Testis (tissue), 2 donors: ENCODE measurements at regions not wholly inside any gene's neighbourhood (a gene's known extent, or its start where the extent isn't known, plus 50 kb on each side); places are given as distances from the start of the nearest gene placed in this dataset.
A peak's percentile ranks its signal among the peaks of the same experiment; 100 is the strongest.

Experiments
- DNase-seq: peaks from one replicate; pipeline ENCODE4 v3.0.0-alpha.2; 2019
- H3K27ac ChIP-seq, 2 donors: fragments of 200-600 bp; sonication (generic); one replicate each; pipeline ENCODE4 v1.5.1; 2019
- H3K27me3 ChIP-seq: fragments of 200-600 bp; sonication (generic); one replicate; pipeline ENCODE4 v1.5.1; 2019
- H3K36me3 ChIP-seq: fragments of 200-600 bp; sonication (generic); one replicate; pipeline ENCODE4 v1.5.1; 2017; ENCODE audit warnings: low read depth; ENCODE audit errors: missing control alignments
- H3K4me1 ChIP-seq: fragments of 200-600 bp; sonication (generic); one replicate; pipeline ENCODE4 v1.5.1; 2019
- H3K4me3 ChIP-seq, 2 donors: fragments of 200-600 bp; sonication (generic); one replicate each; pipeline ENCODE4 v1.5.1; 2017 to 2019
- H3K9me3 ChIP-seq: fragments of 200-600 bp; sonication (generic); one replicate; pipeline ENCODE4 v1.5.1; 2017
- POLR2A ChIP-seq: fragments of 450-650 bp; IDR thresholded peaks from one replicate; pipeline ENCODE4 v1.6.1; 2017; ENCODE audit warnings: antibody characterized with exemption, mild to moderate bottlenecking, moderate library complexity
- WGBS, 2 donors: methylation state at CpG; one replicate each; pipeline ENCODE4 v1.1.5; 2018; 5-methylcytosine and 5-hydroxymethylcytosine counted together
- intact Hi-C: fragments of 100-400 bp; cut with DNase I; formaldehyde crosslinking; loops from one replicate; pipeline ENCODE4 v1.15.1; 2023; ENCODE audit warnings: low total_unique reads
- TF ChIP-seq, protein P1 (sequence below), 3 experiments: fragments of 450-650 bp in 2 of 3; fragments of 200-600 bp in 1 of 3; sonication (generic) in 1 of 3; IDR thresholded peaks; one replicate each; pipeline ENCODE4 v1.5.1; 2016 to 2019; ENCODE audit warnings: antibody characterized with exemption in 3 of 3, mild to moderate bottlenecking in 2 of 3, moderate library complexity in 1 of 3

GRCh38 chrX:110853610-110854009, 58.0 kb upstream of the CHRDL1 start:
- H3K27me3 ChIP-seq = no peaks in the 10 kb centered on the region
- no peaks in the 10 kb centered on the region for H3K36me3 ChIP-seq
- intact Hi-C loops = no loop called here
- 17 to 47% methylated on average over 2 to 7 of the region's 7 CpGs for WGBS, 2 donors
- H3K4me3 ChIP-seq = no peak overlapping the region
- no peak for TF ChIP-seq POLR2A
- TF ChIP-seq, protein P1, sequence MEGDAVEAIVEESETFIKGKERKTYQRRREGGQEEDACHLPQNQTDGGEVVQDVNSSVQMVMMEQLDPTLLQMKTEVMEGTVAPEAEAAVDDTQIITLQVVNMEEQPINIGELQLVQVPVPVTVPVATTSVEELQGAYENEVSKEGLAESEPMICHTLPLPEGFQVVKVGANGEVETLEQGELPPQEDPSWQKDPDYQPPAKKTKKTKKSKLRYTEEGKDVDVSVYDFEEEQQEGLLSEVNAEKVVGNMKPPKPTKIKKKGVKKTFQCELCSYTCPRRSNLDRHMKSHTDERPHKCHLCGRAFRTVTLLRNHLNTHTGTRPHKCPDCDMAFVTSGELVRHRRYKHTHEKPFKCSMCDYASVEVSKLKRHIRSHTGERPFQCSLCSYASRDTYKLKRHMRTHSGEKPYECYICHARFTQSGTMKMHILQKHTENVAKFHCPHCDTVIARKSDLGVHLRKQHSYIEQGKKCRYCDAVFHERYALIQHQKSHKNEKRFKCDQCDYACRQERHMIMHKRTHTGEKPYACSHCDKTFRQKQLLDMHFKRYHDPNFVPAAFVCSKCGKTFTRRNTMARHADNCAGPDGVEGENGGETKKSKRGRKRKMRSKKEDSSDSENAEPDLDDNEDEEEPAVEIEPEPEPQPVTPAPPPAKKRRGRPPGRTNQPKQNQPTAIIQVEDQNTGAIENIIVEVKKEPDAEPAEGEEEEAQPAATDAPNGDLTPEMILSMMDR (IDR thresholded peaks at IDR 0.05) = peak in 1 of 3 experiments; percentile 41
- DNase-seq = peak; percentile 36
- H3K9me3 ChIP-seq = no peaks in the 10 kb centered on the region
- no peak overlapping the region for H3K27ac ChIP-seq
- no peaks in the 10 kb centered on the region for H3K4me1 ChIP-seq

- Histone ChIP-seq H3K9me3 (no peaks in the 10 kb centered on the region), H3K4me1 (no peaks in the 10 kb centered on the region), H3K27ac (no peak overlapping the region), H3K36me3 (no peaks in the 10 kb centered on the region), H3K4me3 (no peak overlapping the region), H3K27me3 (no peaks in the 10 kb centered on the region)
- DNase-seq = no peak
- TF ChIP-seq, protein P1 (IDR thresholded peaks at IDR 0.05) = peak in 2 of 3 experiments; percentile 34 to 38
- no peak for TF ChIP-seq POLR2A
- 56 to 60% methylated on average over 4 of the region's 4 CpGs for WGBS, 2 donors
- intact Hi-C loops = no loop called here
Measured at GRCh38 chrX:110852180-110852579, 56.6 kb upstream of the CHRDL1 start.

DNA sequence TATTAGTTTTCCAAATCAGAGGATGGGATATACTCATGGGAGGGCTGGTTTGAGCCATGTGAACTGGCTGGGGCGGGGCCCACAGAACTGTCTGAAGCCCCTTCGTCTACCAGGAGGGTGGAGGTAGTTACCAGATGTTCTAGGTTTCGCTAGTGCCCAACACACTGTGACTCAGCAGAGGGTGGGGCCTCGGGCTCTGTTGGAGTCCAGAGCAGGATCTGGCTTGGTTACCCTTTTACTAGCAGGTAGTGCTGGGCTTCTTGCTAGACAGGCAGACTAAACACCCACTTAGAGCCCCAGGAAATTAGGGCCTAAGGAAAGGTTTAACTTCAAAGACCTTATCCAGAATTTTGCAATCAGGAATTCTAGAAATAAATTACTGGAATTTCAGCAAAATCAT, 56.2 kb upstream of the CHRDL1 start:
- no peaks in the 10 kb centered on the region for H3K27me3 ChIP-seq
- whole genome bisulfite sequencing, 2 donors = 78% methylated on average over 4 of the region's 4 CpGs; no CpG with 5 or more reads in 1 of the 2 donors
- intact Hi-C loops = no loop called here
- no peaks in the 10 kb centered on the region for H3K36me3 ChIP-seq
- TF ChIP-seq POLR2A = no peak
- TF ChIP-seq, protein P1 (IDR thresholded peaks at IDR 0.05) = no peak
- H3K4me1 ChIP-seq = no peaks in the 10 kb centered on the region
- H3K9me3 ChIP-seq = no peaks in the 10 kb centered on the region
- H3K4me3 ChIP-seq = no peak overlapping the region
- DNase-seq = no peak
- H3K27ac ChIP-seq = no peak overlapping the region

GRCh38 chrX:110847334-110847733, 51.7 kb upstream of the CHRDL1 start:
- Histone ChIP-seq H3K4me1 (no peaks in the 10 kb centered on the region), H3K36me3 (no peaks in the 10 kb centered on the region), H3K27ac (no peak overlapping the region), H3K27me3 (no peaks in the 10 kb centered on the region), H3K9me3 (no peaks in the 10 kb centered on the region), H3K4me3 (no peak overlapping the region)
- no peak for DNase-seq
- 7 to 17% methylated on average over 5 of the region's 5 CpGs for WGBS, 2 donors
- TF ChIP-seq, protein P1 (IDR thresholded peaks at IDR 0.05) = peak; percentile 29 to 57 (median 45)
- no peak for TF ChIP-seq POLR2A
- intact Hi-C loops = loop anchor here (10.0 kb wide), 1 partner anchor 393 kb away; no protein-coding TSS in a partner anchor

GRCh38 chrX:110846071-110846470, 50.5 kb upstream of the CHRDL1 start:
- no peak for TF ChIP-seq POLR2A
- TF ChIP-seq, protein P1 (IDR thresholded peaks at IDR 0.05) = no peak

More at GRCh38 chrX:110846071-110846470, 50.5 kb upstream of the CHRDL1 start:
- no peaks in the 10 kb centered on the region for H3K4me1 ChIP-seq
- no peak overlapping the region for H3K4me3 ChIP-seq
- intact Hi-C loops = loop anchor here (10.0 kb wide), 1 partner anchor 391 kb away; no protein-coding TSS in a partner anchor
- no peak for DNase-seq
- no peaks in the 10 kb centered on the region for H3K27me3 ChIP-seq
- H3K36me3 ChIP-seq = no peaks in the 10 kb centered on the region
- no peak overlapping the region for H3K27ac ChIP-seq
- no peaks in the 10 kb centered on the region for H3K9me3 ChIP-seq
- 73 to 100% methylated on average over 1 of the region's 1 CpG for WGBS, 2 donors
